Heart left ventricle (tissue), 16 donors: ENCODE measurements at regions not wholly inside any gene's neighbourhood (a gene's known extent, or its start where the extent isn't known, plus 50 kb on each side); places are given as distances from the start of the nearest gene placed in this dataset.

Source experiments
- ATAC-seq, 4 donors: fragments of 200-7000 bp; cut with Tn5 transposase; one replicate each; pipeline ENCODE4 v1.9.1; 2020 to 2022; ENCODE audit warnings: moderate library complexity in 4 of 4, mild to moderate bottlenecking in 3 of 4, moderate number of reproducible peaks in 1 of 4
- DNase-seq, 5 donors: peaks; one replicate each; pipeline ENCODE4 v3.0.0-alpha.2; 2020
- H3K27ac ChIP-seq, 12 donors: fragments of 200-600 bp; sonication (generic) in 4 of 12; one replicate each; pipeline versions ENCODE4 v1.5.0 to v1.8.0; 2016 to 2022; ENCODE audit warnings: mild to moderate bottlenecking in 2 of 12
- H3K27me3 ChIP-seq, 9 donors: fragments of 200-600 bp; sonication (generic) in 2 of 9; one replicate each; pipeline versions ENCODE4 v1.5.1 to v1.8.0; 2016 to 2022; ENCODE audit warnings: mild to moderate bottlenecking in 3 of 9
- H3K36me3 ChIP-seq, 9 donors: fragments of 200-600 bp; sonication (generic) in 2 of 9; one replicate each; pipeline versions ENCODE4 v1.5.0 to v1.8.0; 2018 to 2022; ENCODE audit warnings: mild to moderate bottlenecking in 2 of 9
- H3K4me1 ChIP-seq, 12 donors: fragments of 200-600 bp; sonication (generic) in 4 of 12; one replicate each; pipeline versions ENCODE4 v1.5.0 to v1.8.0; 2016 to 2022; ENCODE audit warnings: mild to moderate bottlenecking in 3 of 12
- H3K4me3 ChIP-seq, 12 donors: fragments of 200-600 bp; sonication (generic) in 4 of 12; one replicate each; pipeline versions ENCODE4 v1.5.0 to v1.8.0; 2017 to 2022; ENCODE audit warnings: mild to moderate bottlenecking in 9 of 12, moderate library complexity in 4 of 12
- H3K9me3 ChIP-seq, 12 donors: fragments of 200-600 bp; sonication (generic) in 4 of 12; one replicate each; pipeline versions ENCODE4 v1.5.0 to v1.8.0; 2016 to 2022; ENCODE audit warnings: mild to moderate bottlenecking in 1 of 12
- CTCF ChIP-seq, 12 donors: fragments of 200-600 bp; sonication (generic) in 4 of 12; IDR thresholded peaks; one replicate each; pipeline versions ENCODE4 v1.5.0 to v1.8.0; 2018 to 2022; ENCODE audit warnings: antibody characterized with exemption in 12 of 12, mild to moderate bottlenecking in 5 of 12
- POLR2A ChIP-seq, 2 donors: fragments of 450-650 bp; IDR thresholded peaks; one replicate each; pipeline ENCODE4 v1.6.1; 2017; ENCODE audit warnings: antibody characterized with exemption in 2 of 2, mild to moderate bottlenecking in 2 of 2, moderate library complexity in 2 of 2
- WGBS, 4 donors: extraction: QIAGEN DNeasy Blood & Tissue Kit in 2 of 4; methylation state at CpG; one replicate each; pipeline versions ENCODE4 v1.1.5 to v1.1.7; 2013 to 2018; 5-methylcytosine and 5-hydroxymethylcytosine counted together
- intact Hi-C, 10 donors: fragments of 100-400 bp; cut with DNase I; formaldehyde crosslinking; loops; one replicate each; pipeline versions ENCODE4 v1.11.1 to v1.14.2; 2022
- donor health status: ischemic (EF 13 %, LVEDD 7.1; RV severe dilation, severe dysfunction).
- donor health status: healthy with polysubstance abuse.
- donor health status: DM: no; HTN: yes; CAD: no.
- donor health status: DM: no; HTN: no; CAD: no.
- donor health status: ischemic (EF 25% LVEDD 6.9; RV normal size, moderate dysfunction).
- donor health status: ischemic (EF 25% LVEDD 5.7; RV mildly dilated, moderate dysfunction).
- donor health status: healthy.
- donor health status: DM: yes; HTN: yes; CAD: no.
- donor health status: ischemic (EF 35%, LVEDD 5.7; RV mildly dilated, moderate dysfunction).
- donor health status: nonischemic (EF 11% LVEDD 7.7; RV severe dilation, severe dysfunction).
- donor health status: DM: yes; HTN: yes; CAD: no.
- donor health status: PGD.
- donor health status: ischemic (EF 29% LVEDD 5.4; RV normal size, mild dysfunction).
- donor health status: nonischemic (EF 23%, LVEDD 6.1; RV moderate dilation, normal function).

- peak overlapping the region in 1 of 12 donors; percentile 13 for H3K4me3 ChIP-seq
- peak in 1 of 4 donors; percentile 10 for ATAC-seq
These were observed 72.4 kb downstream of the PCDH7 start for GRCh38 chr4:30792601-30793000.

GRCh38 chr4:30801876-30802275 is 81.7 kb downstream of the PCDH7 start:
- no peak for TF ChIP-seq POLR2A (IDR thresholded peaks at IDR 0.05)
- no peak for TF ChIP-seq CTCF (IDR thresholded peaks at IDR 0.05)
- no peak for ATAC-seq
- peaks cover 0 to 9% (median 0%) of the 10 kb centered on the region in 12 donors for H3K9me3 ChIP-seq
- H3K27me3 ChIP-seq, result no peaks in the 10 kb centered on the region
- H3K4me3 ChIP-seq, result no peak overlapping the region
- peak overlapping the region in 1 of 12 donors; percentile 31 for H3K27ac ChIP-seq
- H3K4me1 ChIP-seq, result peaks cover 0 to 3% (median 0%) of the 10 kb centered on the region in 12 donors
- 79 to 86% (median 81%) methylated on average over 2 of the region's 2 CpGs for WGBS, 4 donors
- intact Hi-C loops, result no loop called here
- no peak for DNase-seq
- H3K36me3 ChIP-seq, result no peaks in the 10 kb centered on the region

More at GRCh38 chr4:30792601-30793000, 72.4 kb downstream of the PCDH7 start:
- DNase-seq, result no peak
- Histone ChIP-seq H3K9me3 (no peaks in the 10 kb centered on the region), H3K4me1 (peaks cover 0 to 13% (median 0%) of the 10 kb centered on the region in 12 donors), H3K27me3 (no peaks in the 10 kb centered on the region), H3K36me3 (no peaks in the 10 kb centered on the region), H3K27ac (no peak overlapping the region)
- intact Hi-C loops, result no loop called here
- TF ChIP-seq POLR2A (IDR thresholded peaks at IDR 0.05), result no peak
- no peak for TF ChIP-seq CTCF (IDR thresholded peaks at IDR 0.05)
- 44 to 54% (median 49%) methylated on average over 3 of the region's 3 CpGs for WGBS, 4 donors

GRCh38 chr4:30802622-30803323 is 82.6 kb downstream of the PCDH7 start:
- 70 to 75% (median 72%) methylated on average over 3 of the region's 3 CpGs for WGBS, 4 donors
- intact Hi-C loops, result no loop called here
- ATAC-seq (peak in 3 of 4 donors; percentile 89 to 93 (median 90)), DNase-seq (peak in 1 of 5 donors; percentile 23)
- peak overlapping the region in 1 of 12 donors; percentile 31 for H3K27ac ChIP-seq
- no peak overlapping the region for H3K4me3 ChIP-seq
- no peaks in the 10 kb centered on the region for H3K27me3 ChIP-seq
- H3K9me3 ChIP-seq, result peaks cover 0 to 9% (median 0%) of the 10 kb centered on the region in 12 donors
- peaks cover 0 to 3% (median 0%) of the 10 kb centered on the region in 12 donors for H3K4me1 ChIP-seq
- TF ChIP-seq CTCF (IDR thresholded peaks at IDR 0.05) (no peak), POLR2A (IDR thresholded peaks at IDR 0.05) (no peak)
- H3K36me3 ChIP-seq, result no peaks in the 10 kb centered on the region

GRCh38 chr4:30808276-30808675 is 88.1 kb downstream of the PCDH7 start:
- no peak overlapping the region for H3K4me3 ChIP-seq
- peaks cover 0 to 4% (median 0%) of the 10 kb centered on the region in 12 donors for H3K4me1 ChIP-seq
- TF ChIP-seq CTCF (IDR thresholded peaks at IDR 0.05) (no peak), POLR2A (IDR thresholded peaks at IDR 0.05) (no peak)
- H3K27ac ChIP-seq, result no peak overlapping the region
- intact Hi-C loops, result no loop called here
- H3K36me3 ChIP-seq, result no peaks in the 10 kb centered on the region
- peaks cover 0 to 9% (median 0%) of the 10 kb centered on the region in 12 donors for H3K9me3 ChIP-seq
- no peak for DNase-seq
- H3K27me3 ChIP-seq, result no peaks in the 10 kb centered on the region
- ATAC-seq, result no peak
